HepG2 (cell line): ENCODE measurements at regions not wholly inside any gene's neighbourhood (a gene's known extent, or its start where the extent isn't known, plus 50 kb on each side); places are given as distances from the start of the nearest gene placed in this dataset.
"Not testable (repeated sequence)": the region's sequence is repeated elsewhere in the genome, so short reads cannot be mapped to it uniquely, and the experiment has no call there.

Source experiments
- ATAC-seq: fragments of 200-7000 bp; cut with Tn5 transposase; 3 replicates; pipeline ENCODE4 v1.9.1; 2020; ENCODE audit warnings: mild to moderate bottlenecking, moderate library complexity
- BruUV-seq: library from RNA; stranded (reverse); fragments of 400-500 nt; replicated peaks from 2 replicates; lab custom pipeline; 2021; lab: Mats Ljungman, UMichigan
- CTCF ChIA-PET: fragments of 300-600 bp; formaldehyde crosslinking; extraction: SDS; loops from one replicate; lab custom pipeline; 2021; ENCODE audit warnings: low total read pairs, inconsistent platforms, low intra/inter-chr PET ratio; lab: Yijun Ruan, JAX
- POLR2A ChIA-PET: fragments of 350-600 bp; sonication (Branson Sonifier 250); formaldehyde crosslinking; loops from one replicate; lab custom pipeline; 2020; ENCODE audit warnings: antibody characterized with exemption, inconsistent platforms; lab: Yijun Ruan, JAX
- DNase-seq: peaks from one replicate; pipeline ENCODE4 v3.0.0-alpha.2; 2015; ENCODE audit warnings: low spot score
- FAIRE-seq: peaks from 3 replicates; lab custom pipeline; 2011; peaks lifted over from hg19 to GRCh38; lab: Jason Lieb, UNC
- H2AFZ ChIP-seq: one replicate; pipeline ENCODE4 v1.6.1; 2011; ENCODE audit warnings: low read length, inconsistent platforms
- H3K27ac ChIP-seq: fragments of 300-600 bp; 3 replicates; pipeline ENCODE4 v1.8.0; 2011; ENCODE audit warnings: mixed run types, mild to moderate bottlenecking, mixed read lengths, low read length, inconsistent platforms; ENCODE audit not compliant: insufficient read depth; ENCODE audit errors: extremely low read length
- H3K27me3 ChIP-seq, 2 experiments: fragments of 200-600 bp in 1 of 2; 2 replicates in 1 of 2; 3 replicates in 1 of 2; pipeline versions ENCODE4 v1.6.0 to v1.8.0; 2011; ENCODE audit warnings: low read length in 2 of 2, mild to moderate bottlenecking in 2 of 2, moderate library complexity in 2 of 2, inconsistent platforms in 1 of 2; ENCODE audit not compliant: insufficient read depth in 2 of 2, control insufficient read depth in 1 of 2
- H3K36me3 ChIP-seq, 2 experiments: fragments of 200-600 bp in 1 of 2; replicated peaks in 1 of 2; 2 replicates in 1 of 2; 3 replicates in 1 of 2; pipeline versions ENCODE4 v1.5.1 to v1.8.0; 2011; ENCODE audit warnings: low read length in 2 of 2, inconsistent platforms in 1 of 2; ENCODE audit not compliant: insufficient read depth in 2 of 2, control insufficient read depth in 1 of 2
- H3K4me1 ChIP-seq: 2 replicates; pipeline ENCODE4 v1.5.1; 2012; ENCODE audit warnings: low read length, inconsistent platforms; ENCODE audit not compliant: insufficient read depth
- H3K4me2 ChIP-seq: 2 replicates; pipeline ENCODE4 v1.6.0; 2011; ENCODE audit warnings: low read depth, low read length, inconsistent platforms
- H3K4me3 ChIP-seq, 3 experiments: fragments of 200-600 bp in 1 of 3; sonication (generic), shearing (Covaris generic) in 1 of 3; replicated peaks in 1 of 3; 2 replicates each; pipeline ENCODE4 v1.5.1; 2011 to 2016; ENCODE audit warnings: low read length in 3 of 3, inconsistent platforms in 2 of 3, low read depth in 2 of 3, mild to moderate bottlenecking in 2 of 3, control low read depth in 1 of 3, mixed read lengths in 1 of 3; ENCODE audit not compliant: insufficient read depth in 1 of 3
- H3K79me2 ChIP-seq: one replicate; pipeline ENCODE4 v1.6.1; 2011; ENCODE audit warnings: low read length, inconsistent platforms; ENCODE audit not compliant: insufficient read depth
- H3K9ac ChIP-seq: 2 replicates; pipeline ENCODE4 v1.6.0; 2011; ENCODE audit warnings: mild to moderate bottlenecking, low read depth, low read length, inconsistent platforms; ENCODE audit not compliant: insufficient read depth
- H3K9me3 ChIP-seq: 2 replicates; pipeline ENCODE4 v1.5.1; 2012; ENCODE audit warnings: mild to moderate bottlenecking, low read length
- H4K20me1 ChIP-seq: 2 replicates; pipeline ENCODE4 v1.6.0; 2011; ENCODE audit warnings: inconsistent platforms, mild to moderate bottlenecking, low read length, moderate library complexity; ENCODE audit not compliant: insufficient read depth
- ARNT ChIP-seq: fragments of 450-650 bp; IDR thresholded peaks from 2 replicates; pipeline ENCODE4 v1.6.1; 2017
- IKZF1 ChIP-seq: fragments of 450-650 bp; IDR thresholded peaks from 2 replicates; pipeline ENCODE4 v1.7.1; 2016
- NONO ChIP-seq, 2 experiments: fragments of 450-650 bp in 1 of 2; sonication (generic) in 1 of 2; formaldehyde crosslinking in 1 of 2; IDR thresholded peaks in 1 of 2; conservative IDR thresholded peaks in 1 of 2; 2 replicates each; pipeline versions ENCODE4 v1.6.1 to v1.8.0; 2017 to 2022; ENCODE audit warnings: mild to moderate bottlenecking in 1 of 2, missing genetic modification reagents in 1 of 2, moderate library complexity in 1 of 2
- ZNF646 ChIP-seq: sonication (generic); formaldehyde crosslinking; IDR thresholded peaks from 2 replicates; pipeline ENCODE4 v1.9.0; 2021; ENCODE audit warnings: mild to moderate bottlenecking, missing genetic modification reagents
- WGBS: methylation state at CpG from one replicate; pipeline ENCODE4 v1.1.6; 2017; ENCODE audit warnings: low lambda C conversion rate; 5-methylcytosine and 5-hydroxymethylcytosine counted together
- in situ Hi-C: cut with HindIII; loops from 2 replicates; pipeline ENCODE4 v1.10.0; 2017; ENCODE audit warnings: low pct_unique_long_range_greater_than_20kb; ENCODE audit not compliant: extremely low pct_ligation_motif_present
- intact Hi-C: fragments of 100-400 bp; cut with micrococcal nuclease; formaldehyde crosslinking; loops from one replicate; pipeline ENCODE4 v1.10.0; 2022; ENCODE audit not compliant: unreplicated experiment

GRCh38 chr10:133011393-133011792 is 69.0 kb upstream of the CFAP46 start (continued):
- TF ChIP-seq NONO (IDR thresholded peaks at IDR 0.05) (peak; percentile 90; the same call in 1 of the 2 replicates), ARNT (0 out of 2 replicates have a peak, but pooled peaks have one; percentile 43)
- not testable (repeated sequence) for TF ChIP-seq NONO (CRISPR knock-in tag; conservative IDR thresholded peaks at IDR 0.05)

- TF ChIP-seq IKZF1 (0 out of 2 replicates have a peak, but pooled peaks have one; percentile 64), ZNF646 (peak; percentile 63)
- H3K36me3 ChIP-seq, POLR2A ChIA-PET, H2AFZ ChIP-seq, H3K4me1 ChIP-seq, H3K9me3 ChIP-seq, H3K4me3 ChIP-seq, H3K27ac ChIP-seq, H3K79me2 ChIP-seq, BruUV-seq, intact Hi-C loops, H4K20me1 ChIP-seq, ATAC-seq, in situ Hi-C loops, H3K9ac ChIP-seq, DNase-seq, CTCF ChIA-PET, H3K4me2 ChIP-seq: not testable (repeated sequence)
- 55% methylated on average over 6 of the region's 6 CpGs for WGBS
- FAIRE-seq, result peak; percentile 82
- H3K27me3 ChIP-seq, result peaks cover 4 to 68% of the 10 kb centered on the region in 2 experiments; a peak in 4 of 5 replicates
These were observed 68.4 kb upstream of the CFAP46 start for GRCh38 chr10:133010843-133011179.
